GM06990 (cell line): ENCODE measurements at regions not wholly inside any gene's neighbourhood (a gene's known extent, or its start where the extent isn't known, plus 50 kb on each side); places are given as distances from the start of the nearest gene placed in this dataset.

ENCODE experiments used
- DNase-seq: peaks from one replicate; pipeline ENCODE4 v3.0.0-alpha.2; 2011; ENCODE audit not compliant: insufficient read length; ENCODE audit errors: extremely low read depth
- H3K27me3 ChIP-seq: replicated peaks from 2 replicates; pipeline ENCODE4 v1.6.0; 2011; ENCODE audit warnings: low read length; ENCODE audit not compliant: control insufficient read depth, insufficient read depth
- H3K36me3 ChIP-seq: 2 replicates; pipeline ENCODE4 v1.5.1; 2011; ENCODE audit warnings: low read length; ENCODE audit not compliant: control insufficient read depth, insufficient read depth
- H3K4me3 ChIP-seq: replicated peaks from 2 replicates; pipeline ENCODE4 v1.5.1; 2011; ENCODE audit warnings: low read depth, mild to moderate bottlenecking, control low read depth, low read length
- CTCF ChIP-seq: IDR thresholded peaks from 2 replicates; pipeline ENCODE4 v1.5.1; 2011; ENCODE audit warnings: low read length, control low read depth, mild to moderate bottlenecking, inconsistent platforms; ENCODE audit not compliant: insufficient read depth, poor library complexity, severe bottlenecking

GRCh38 chr12:103011974-103012763 lies 54.7 kb downstream of the ASCL1 start:
- DNase-seq: no peak
- Histone ChIP-seq H3K4me3 (no peak overlapping the region), H3K36me3 (no peaks in the 10 kb centered on the region), H3K27me3 (no peaks in the 10 kb centered on the region)
- no peak for TF ChIP-seq CTCF

- DNase-seq: no peak
- no peaks in the 10 kb centered on the region for H3K36me3 ChIP-seq
- no peak overlapping the region for H3K4me3 ChIP-seq
- H3K27me3 ChIP-seq: no peaks in the 10 kb centered on the region
- TF ChIP-seq CTCF: no peak
These were observed 55.4 kb downstream of the ASCL1 start for GRCh38 chr12:103012884-103013283.

- H3K36me3 ChIP-seq: no peaks in the 10 kb centered on the region
- DNase-seq: no peak
- no peak overlapping the region for H3K4me3 ChIP-seq
- H3K27me3 ChIP-seq: no peaks in the 10 kb centered on the region
- no peak for TF ChIP-seq CTCF
These were observed 56.3 kb downstream of the ASCL1 start for GRCh38 chr12:103013741-103014300.

- no peak for TF ChIP-seq CTCF
- Histone ChIP-seq H3K27me3 (no peaks in the 10 kb centered on the region), H3K36me3 (no peaks in the 10 kb centered on the region), H3K4me3 (no peak overlapping the region)
- DNase-seq: no peak
These were observed 58.9 kb downstream of the ASCL1 start for GRCh38 chr12:103016381-103016780.

GRCh38 chr12:103020839-103021238 lies 63.4 kb downstream of the ASCL1 start:
- DNase-seq: no peak
- no peak for TF ChIP-seq CTCF
- Histone ChIP-seq H3K27me3 (no peaks in the 10 kb centered on the region), H3K36me3 (no peaks in the 10 kb centered on the region), H3K4me3 (no peak overlapping the region)
